H9 (cell line): ENCODE measurements at regions not wholly inside any gene's neighbourhood (a gene's known extent, or its start where the extent isn't known, plus 50 kb on each side); places are given as distances from the start of the nearest gene placed in this dataset.
"Not testable (repeated sequence)": the region's sequence is repeated elsewhere in the genome, so short reads cannot be mapped to it uniquely, and the experiment has no call there.

Experiments
- DNase-seq: peaks from one replicate; pipeline ENCODE4 v3.0.0-alpha.2; 2017
- H2AFZ ChIP-seq: one replicate; pipeline ENCODE4 v1.6.1; 2013; ENCODE audit warnings: mild to moderate bottlenecking, low read length, control low read depth, moderate library complexity
- H2AK5ac ChIP-seq: 2 replicates; pipeline ENCODE4 v1.6.1; 2013; ENCODE audit warnings: low read length, control low read depth, mixed read lengths; ENCODE audit not compliant: insufficient read length
- H2BK120ac ChIP-seq: one replicate; pipeline ENCODE4 v1.6.1; 2013; ENCODE audit warnings: low read depth, mild to moderate bottlenecking, low read length, control low read depth, inconsistent platforms; ENCODE audit not compliant: poor library complexity, severe bottlenecking
- H2BK12ac ChIP-seq: 2 replicates; pipeline ENCODE4 v1.6.1; 2013; ENCODE audit warnings: low read length, control low read depth, mixed read lengths, low read depth; ENCODE audit not compliant: insufficient read length
- H2BK15ac ChIP-seq: 2 replicates; pipeline ENCODE4 v1.6.1; 2013; ENCODE audit warnings: low read depth, low read length, control low read depth
- H2BK20ac ChIP-seq: one replicate; pipeline ENCODE4 v1.6.1; 2013; ENCODE audit warnings: low read depth, mild to moderate bottlenecking, low read length, control low read depth, inconsistent platforms; ENCODE audit not compliant: poor library complexity, severe bottlenecking
- H2BK5ac ChIP-seq: 2 replicates; pipeline ENCODE4 v1.6.1; 2013; ENCODE audit warnings: low read length, control low read depth, mixed read lengths; ENCODE audit not compliant: insufficient read length
- H3K14ac ChIP-seq: 2 replicates; pipeline ENCODE4 v1.6.1; 2013; ENCODE audit warnings: low read length, control low read depth; ENCODE audit not compliant: insufficient read depth
- H3K18ac ChIP-seq: 2 replicates; pipeline ENCODE4 v1.6.1; 2013; ENCODE audit warnings: low read depth, mild to moderate bottlenecking, mixed read lengths, low read length, control low read depth; ENCODE audit not compliant: insufficient read length
- H3K23ac ChIP-seq: 2 replicates; pipeline ENCODE4 v1.6.1; 2013; ENCODE audit warnings: low read length, control low read depth, mixed read lengths, low read depth; ENCODE audit not compliant: insufficient read length
- H3K23me2 ChIP-seq: 2 replicates; pipeline ENCODE4 v1.6.1; 2013; ENCODE audit warnings: low read depth, mild to moderate bottlenecking, mixed read lengths, low read length, control low read depth; ENCODE audit not compliant: insufficient read length, poor library complexity, severe bottlenecking
- H3K27ac ChIP-seq: 2 replicates; pipeline ENCODE4 v1.5.1; 2013; ENCODE audit warnings: low read length, control low read depth, mixed read lengths, low read depth; ENCODE audit not compliant: insufficient read length
- H3K27me3 ChIP-seq: 2 replicates; pipeline ENCODE4 v1.6.1; 2013; ENCODE audit warnings: low read length, control low read depth, inconsistent platforms; ENCODE audit not compliant: insufficient read depth
- H3K4ac ChIP-seq: 2 replicates; pipeline ENCODE4 v1.6.1; 2013; ENCODE audit warnings: low read depth, mild to moderate bottlenecking, control low read depth, inconsistent platforms, low read length, moderate library complexity
- H3K4me1 ChIP-seq: 2 replicates; pipeline ENCODE4 v1.6.1; 2013; ENCODE audit warnings: low read length, control low read depth, inconsistent platforms; ENCODE audit not compliant: insufficient read depth
- H3K4me2 ChIP-seq: 2 replicates; pipeline ENCODE4 v1.6.1; 2013; ENCODE audit warnings: low read length, control low read depth, mixed read lengths; ENCODE audit not compliant: insufficient read length, insufficient read depth
- H3K56ac ChIP-seq: 2 replicates; pipeline ENCODE4 v1.6.1; 2013; ENCODE audit warnings: low read depth, mild to moderate bottlenecking, mixed read lengths, low read length, control low read depth; ENCODE audit not compliant: insufficient read length
- H3K79me1 ChIP-seq: 2 replicates; pipeline ENCODE4 v1.6.1; 2013; ENCODE audit warnings: low read depth, mild to moderate bottlenecking, moderate library complexity, low read length, control low read depth, inconsistent platforms; ENCODE audit not compliant: insufficient read depth, poor library complexity, severe bottlenecking
- H3K79me2 ChIP-seq: 2 replicates; pipeline ENCODE4 v1.6.1; 2013; ENCODE audit warnings: low read length, control low read depth, inconsistent platforms; ENCODE audit not compliant: insufficient read depth
- H3K9ac ChIP-seq: 2 replicates; pipeline ENCODE4 v1.6.1; 2013; ENCODE audit warnings: low read length, control low read depth, mixed read lengths; ENCODE audit not compliant: insufficient read length; ENCODE audit errors: extremely low read depth
- H3K9me3 ChIP-seq: one replicate; pipeline ENCODE4 v1.6.1; 2013; ENCODE audit warnings: low read depth, low read length, inconsistent platforms; ENCODE audit not compliant: control insufficient read depth
- H3T11ph ChIP-seq: one replicate; pipeline ENCODE4 v1.6.1; 2013; ENCODE audit warnings: mild to moderate bottlenecking, low read length, control low read depth, inconsistent platforms
- H4K20me1 ChIP-seq: one replicate; pipeline ENCODE4 v1.6.1; 2013; ENCODE audit not compliant: control insufficient read depth, insufficient read length, insufficient read depth
- H4K5ac ChIP-seq: 2 replicates; pipeline ENCODE4 v1.6.1; 2013; ENCODE audit warnings: low read depth, mild to moderate bottlenecking, mixed read lengths, low read length, control low read depth; ENCODE audit not compliant: insufficient read length
- H4K8ac ChIP-seq: replicated peaks from 2 replicates; pipeline ENCODE4 v1.6.1; 2013; ENCODE audit warnings: low read length, control low read depth, mixed read lengths, low read depth; ENCODE audit not compliant: insufficient read length
- H4K91ac ChIP-seq: 2 replicates; pipeline ENCODE4 v1.6.1; 2013; ENCODE audit warnings: low read depth, mild to moderate bottlenecking, moderate library complexity, mixed read lengths, low read length, control low read depth; ENCODE audit not compliant: insufficient read length
- H3K27ac Mint-ChIP-seq, 3 experiments: 2 replicates in 2 of 3; 3 replicates in 1 of 3; pipeline ENCODE4 v1.8.0; 2020 to 2021; ENCODE audit warnings: mixed read lengths in 3 of 3, mild to moderate bottlenecking in 1 of 3, moderate library complexity in 1 of 3
- H3K27me3 Mint-ChIP-seq: 2 replicates; pipeline ENCODE4 v1.8.0; 2021; ENCODE audit warnings: low read depth, mild to moderate bottlenecking, moderate library complexity, mixed read lengths
- H3K36me3 Mint-ChIP-seq, 3 experiments: 2 replicates in 2 of 3; 3 replicates in 1 of 3; pipeline ENCODE4 v1.8.0; 2020 to 2021; ENCODE audit warnings: low read depth in 3 of 3, mixed read lengths in 3 of 3; ENCODE audit not compliant: insufficient read depth in 1 of 3
- H3K4me1 Mint-ChIP-seq, 2 experiments: 2 replicates each; pipeline ENCODE4 v1.8.0; 2020; ENCODE audit warnings: mixed read lengths in 2 of 2
- H3K4me3 Mint-ChIP-seq, 2 experiments: 2 replicates in 1 of 2; 3 replicates in 1 of 2; pipeline ENCODE4 v1.8.0; 2020 to 2021; ENCODE audit warnings: mild to moderate bottlenecking in 2 of 2, mixed read lengths in 2 of 2, moderate library complexity in 1 of 2
- H3K9me3 Mint-ChIP-seq, 2 experiments: 2 replicates in 1 of 2; 3 replicates in 1 of 2; pipeline ENCODE4 v1.8.0; 2020; ENCODE audit warnings: mild to moderate bottlenecking in 2 of 2, mixed read lengths in 2 of 2, moderate library complexity in 1 of 2
- CTCF ChIP-seq: fragments of 200-600 bp; sonication (generic); conservative IDR thresholded peaks from 3 replicates; pipeline ENCODE4 v1.8.0; 2021; ENCODE audit warnings: antibody characterized with exemption, mild to moderate bottlenecking
- WGBS: extraction: QIAGEN DNeasy Blood & Tissue Kit; methylation state at CpG from one replicate; pipeline ENCODE4 v1.1.7; 2013; ENCODE audit warnings: missing lambda C conversion rate, low lambda C conversion rate, mixed read lengths; ENCODE audit not compliant: insufficient read length; ENCODE audit errors: extremely low coverage; 5-methylcytosine and 5-hydroxymethylcytosine counted together

GRCh38 chr21:17128132-17128531 lies 384.7 kb upstream of the CXADR start:
- no peak overlapping the region for H3K4me3 Mint-ChIP-seq
- Histone ChIP-seq H3K18ac (no peak overlapping the region), H3K9ac (no peak overlapping the region), H2BK15ac (no peak overlapping the region), H3K27me3 (no peaks in the 10 kb centered on the region), H3K9me3 (no peaks in the 10 kb centered on the region), H4K5ac (no peak overlapping the region), H3K27ac (no peak overlapping the region), H4K8ac (no peak overlapping the region), H2AK5ac (no peak overlapping the region), H3K79me1 (no peaks in the 10 kb centered on the region), H2BK120ac (no peak overlapping the region), H3K56ac (no peak overlapping the region), H2BK12ac (no peak overlapping the region), H2BK20ac (no peak overlapping the region), H3K4ac (no peak overlapping the region), H4K91ac (no peak overlapping the region), H2AFZ (no peak overlapping the region), H3K4me2 (no peak overlapping the region), H3T11ph (no peak overlapping the region), H3K23ac (no peak overlapping the region), H3K14ac (no peak overlapping the region), H2BK5ac (no peak overlapping the region), H3K23me2 (no peaks in the 10 kb centered on the region), H3K4me1 (no peaks in the 10 kb centered on the region), H3K79me2 (no peaks in the 10 kb centered on the region), H4K20me1 (no peaks in the 10 kb centered on the region)
- no peaks in the 10 kb centered on the region for H3K9me3 Mint-ChIP-seq
- no CpG with 5 or more reads among the region's 5 CpGs for WGBS
- no peak overlapping the region for H3K27ac Mint-ChIP-seq
- peaks cover 6 to 7% of the 10 kb centered on the region in 2 experiments for H3K4me1 Mint-ChIP-seq
- DNase-seq: no peak
- H3K36me3 Mint-ChIP-seq: no peaks in the 10 kb centered on the region
- no peak for TF ChIP-seq CTCF
- no peaks in the 10 kb centered on the region for H3K27me3 Mint-ChIP-seq

- H4K20me1 ChIP-seq, H4K8ac ChIP-seq: not testable (repeated sequence)
Measured at GRCh38 chr21:17139159-17139558, 373.7 kb upstream of the CXADR start.

More at GRCh38 chr21:17139159-17139558, 373.7 kb upstream of the CXADR start:
- H3K23ac ChIP-seq, DNase-seq, H2BK12ac ChIP-seq, H3K79me1 ChIP-seq, H3K27ac Mint-ChIP-seq, H3K9ac ChIP-seq, H3K27ac ChIP-seq, H2BK15ac ChIP-seq, H3K18ac ChIP-seq, H2AFZ ChIP-seq, H2BK5ac ChIP-seq, H3K4ac ChIP-seq, H3K56ac ChIP-seq, H3K79me2 ChIP-seq, H3K4me3 Mint-ChIP-seq, H3T11ph ChIP-seq, H3K27me3 Mint-ChIP-seq, H3K9me3 ChIP-seq, H3K23me2 ChIP-seq, H2BK20ac ChIP-seq, H2BK120ac ChIP-seq, H3K4me1 ChIP-seq, H4K91ac ChIP-seq, H3K27me3 ChIP-seq, H3K4me2 ChIP-seq, H4K5ac ChIP-seq, H3K9me3 Mint-ChIP-seq, H3K36me3 Mint-ChIP-seq, H3K14ac ChIP-seq, H2AK5ac ChIP-seq: not testable (repeated sequence)
- WGBS: no CpG with 5 or more reads among the region's 3 CpGs
- H3K4me1 Mint-ChIP-seq: peaks cover 3 to 10% of the 10 kb centered on the region in 2 experiments; a peak in 2 of 4 replicates
